K562 (cell line): ENCODE measurements at regions not wholly inside any gene's neighbourhood (a gene's known extent, or its start where the extent isn't known, plus 50 kb on each side); places are given as distances from the start of the nearest gene placed in this dataset.

Experiments
- CTCF ChIP-seq, 3 experiments: IDR thresholded peaks in 2 of 3; conservative IDR thresholded peaks in 1 of 3; 2 replicates each; pipeline ENCODE4 v1.5.1; 2011 to 2012; ENCODE audit warnings: low read length in 3 of 3, mild to moderate bottlenecking in 3 of 3, control low read depth in 2 of 3, improper control_type of control experiment in 1 of 3, inconsistent platforms in 1 of 3, low read depth in 1 of 3, mixed read lengths in 1 of 3, moderate library complexity in 1 of 3; ENCODE audit not compliant: insufficient read depth in 2 of 3
- FOS ChIP-seq: IDR thresholded peaks from 3 replicates; pipeline ENCODE4 v1.6.1; 2011; ENCODE audit not compliant: insufficient read length; ENCODE audit errors: extremely low read depth
- MITF ChIP-seq: IDR thresholded peaks from 2 replicates; pipeline ENCODE4 v1.6.1; 2014; ENCODE audit warnings: antibody characterized with exemption
- RBM39 ChIP-seq: fragments of 200-400 bp; formaldehyde crosslinking; optimal IDR thresholded peaks from 2 replicates; pipeline ENCODE3; 2018; ENCODE audit warnings: low read depth, low read length
- SIN3A ChIP-seq, 2 experiments: fragments of 150-350 bp in 1 of 2; IDR thresholded peaks; 2 replicates each; pipeline ENCODE4 v1.6.1; 2011 to 2016; ENCODE audit warnings: borderline replicate concordance in 2 of 2, low read depth in 2 of 2, low read length in 2 of 2, mild to moderate bottlenecking in 2 of 2, moderate library complexity in 2 of 2; ENCODE audit not compliant: control insufficient read depth in 1 of 2
- SMAD1 ChIP-seq: fragments of 150-350 bp; IDR thresholded peaks from 2 replicates; pipeline ENCODE4 v1.6.1; 2014; ENCODE audit warnings: low read length, low read depth; ENCODE audit not compliant: partially characterized antibody
- ZBTB2 ChIP-seq: fragments of 450-650 bp; IDR thresholded peaks from 2 replicates; pipeline ENCODE4 v1.6.1; 2016; ENCODE audit warnings: antibody characterized with exemption

GRCh38 chr7:153072806-153073205 is 313.3 kb downstream of the ACTR3B start (continued):
- TF ChIP-seq ZBTB2: no peak
- no peak for TF ChIP-seq SMAD1
- no peak for TF ChIP-seq SIN3A (IDR thresholded peaks at IDR 0.05; ENCODE audit: borderline replicate concordance in 2 of 2, control insufficient read depth in 1 of 2, low read depth in 2 of 2, low read length in 2 of 2)
- TF ChIP-seq MITF: no peak
- TF ChIP-seq FOS: no peak
- TF ChIP-seq RBM39: no peak
- TF ChIP-seq CTCF (IDR thresholded peaks at IDR 0.05 in 2 of 3, conservative IDR thresholded peaks at IDR 0.05 in 1 of 3; ENCODE audit: insufficient read depth in 2 of 3, low read depth in 1 of 3, low read length in 3 of 3): no peak
